GM19395 (cell line): ENCODE measurements at regions not wholly inside any gene's neighbourhood (a gene's known extent, or its start where the extent isn't known, plus 50 kb on each side); places are given as distances from the start of the nearest gene placed in this dataset.
"Not testable (repeated sequence)": the region's sequence is repeated elsewhere in the genome, so short reads cannot be mapped to it uniquely, and the experiment has no call there.

Experiments
- ATAC-seq: cut with Tn5 transposase; IDR thresholded peaks from one replicate; pipeline ENCODE4 v1.9.1; 2021; ENCODE audit warnings: mild to moderate bottlenecking, moderate library complexity; ENCODE audit not compliant: unreplicated experiment

DNA sequence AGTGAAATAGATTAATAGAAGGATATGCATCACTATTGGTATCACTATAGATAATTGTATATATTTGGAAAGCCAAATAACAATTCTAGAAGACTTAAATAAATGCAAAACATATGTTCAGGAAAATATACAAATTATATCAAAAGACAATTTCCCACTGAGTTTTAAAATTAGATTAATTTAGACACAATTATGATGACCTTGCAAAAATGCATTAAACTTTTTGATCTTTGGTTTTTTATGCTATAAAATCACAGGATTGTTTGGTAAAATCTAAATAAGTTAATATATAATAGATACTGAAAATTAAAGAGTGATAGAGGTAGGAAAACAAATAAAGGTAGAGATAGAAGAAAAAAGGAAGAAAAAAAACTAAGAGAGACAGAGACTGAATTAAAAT is 2027.7 kb downstream of the MRPL39 start:
- no peak for ATAC-seq

DNA sequence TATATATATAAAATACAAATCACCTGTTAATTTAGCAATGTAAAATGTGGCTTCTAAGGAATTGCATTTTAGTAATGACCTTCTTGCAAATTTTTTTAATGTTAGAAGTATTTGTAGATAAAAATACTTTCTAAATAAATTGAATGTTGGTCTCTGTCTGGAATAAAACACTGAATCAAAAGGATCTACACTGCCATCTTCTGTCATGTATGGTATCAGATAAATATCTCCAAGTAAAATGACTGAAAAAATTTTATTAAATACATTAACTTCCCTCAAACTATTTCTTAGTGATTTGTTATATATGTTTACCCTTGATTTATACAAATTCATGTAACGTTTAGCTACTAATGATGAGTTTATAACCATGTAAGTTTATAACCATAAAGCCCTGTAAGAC is 2029.3 kb downstream of the MRPL39 start:
- no peak for ATAC-seq

DNA sequence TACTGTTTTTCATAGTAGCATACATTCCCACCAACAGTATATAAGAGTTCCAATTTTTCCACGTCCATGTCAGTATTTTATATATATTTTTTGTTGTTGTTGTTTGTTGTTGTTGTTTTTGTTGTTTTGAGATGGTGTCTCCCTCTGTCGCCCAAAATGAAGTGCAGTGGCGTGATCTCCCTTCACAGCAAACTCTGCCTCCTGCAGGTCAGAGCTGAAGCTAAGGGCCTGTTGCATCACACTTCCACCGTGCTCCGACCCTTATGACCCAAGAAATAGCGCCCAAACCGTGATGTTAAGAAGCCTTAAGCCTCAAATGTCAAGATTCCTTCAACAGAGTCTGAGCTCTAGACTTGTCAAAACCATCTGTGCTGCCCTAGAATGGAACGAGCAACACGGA is 2032.3 kb downstream of the MRPL39 start:
- no peak for ATAC-seq

DNA sequence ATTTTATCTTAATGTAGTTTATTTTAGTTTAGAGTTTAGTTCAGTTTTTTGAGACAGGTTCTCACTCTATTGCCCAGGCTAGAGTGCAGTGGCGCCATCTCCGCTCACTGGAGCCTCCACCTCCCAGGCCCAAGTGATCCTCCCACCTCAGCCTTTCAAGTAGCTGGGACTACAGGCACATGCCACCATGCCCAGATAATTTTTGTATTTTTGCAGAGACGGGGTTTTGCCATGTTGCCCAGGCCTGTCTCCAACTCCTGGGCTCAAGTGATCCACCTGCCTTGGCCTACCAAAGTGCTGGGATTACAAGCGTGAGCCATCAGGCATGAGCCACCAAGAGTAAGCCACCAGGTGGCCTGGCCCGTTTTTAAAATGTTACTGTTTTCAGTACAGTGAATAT is 2058.4 kb downstream of the MRPL39 start:
- ATAC-seq, result not testable (repeated sequence)

DNA sequence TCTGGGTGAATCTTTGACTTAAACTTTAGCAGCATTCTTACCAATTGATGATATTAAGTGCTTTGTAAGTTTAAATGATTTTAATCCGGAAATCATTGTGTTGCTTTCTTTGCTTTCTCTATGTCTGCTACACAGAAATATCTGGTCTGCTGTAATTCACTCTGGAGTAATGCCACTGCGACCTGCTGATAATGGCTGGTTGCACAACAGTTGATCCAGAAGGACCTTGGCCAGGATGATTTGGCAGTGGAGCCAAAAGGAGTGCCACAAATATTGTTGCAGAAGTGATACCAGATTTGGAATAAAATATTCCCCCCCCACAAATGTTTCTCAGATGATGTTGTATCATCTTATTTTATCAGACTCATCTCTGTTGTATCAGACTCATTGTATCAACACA is 2063.9 kb downstream of the MRPL39 start:
- no peak for ATAC-seq

DNA sequence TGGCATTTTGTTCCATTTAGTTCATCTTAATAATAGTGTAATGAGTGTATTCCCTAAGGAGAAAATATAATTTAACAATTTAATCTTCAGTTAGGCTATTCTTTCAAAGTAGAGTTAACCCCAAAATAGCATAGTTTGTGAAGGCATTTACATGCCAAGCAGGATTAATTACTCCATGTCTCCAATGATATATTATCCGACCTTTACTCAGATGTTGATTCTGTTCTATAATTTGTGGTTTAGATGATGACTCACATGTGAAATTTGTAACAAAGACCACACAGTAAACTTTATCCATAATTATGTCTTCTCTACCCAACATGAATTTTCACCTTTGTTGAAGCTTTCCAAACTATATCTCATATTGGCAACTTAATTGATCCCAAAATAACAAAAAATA is 2065.2 kb downstream of the MRPL39 start:
- ATAC-seq, result no peak

DNA sequence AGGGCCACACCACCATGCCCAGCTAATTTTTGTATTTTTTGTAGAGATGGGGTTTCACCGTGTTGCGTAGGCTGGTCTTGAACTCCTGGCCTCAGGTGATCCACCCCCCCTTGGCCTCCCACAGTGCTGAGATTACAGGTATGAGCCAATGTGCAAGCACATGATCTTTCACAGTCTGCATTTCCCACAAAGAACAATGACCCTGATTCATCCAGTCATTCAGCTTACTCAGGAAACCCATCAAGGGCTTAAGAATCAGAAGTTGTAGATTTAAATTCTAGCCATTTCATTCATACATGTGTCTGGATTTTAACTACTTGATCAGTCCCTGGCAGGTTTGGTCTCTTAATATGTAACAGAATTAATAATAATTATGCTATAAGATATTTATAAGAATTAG is 2065.7 kb downstream of the MRPL39 start:
- ATAC-seq, result no peak

DNA sequence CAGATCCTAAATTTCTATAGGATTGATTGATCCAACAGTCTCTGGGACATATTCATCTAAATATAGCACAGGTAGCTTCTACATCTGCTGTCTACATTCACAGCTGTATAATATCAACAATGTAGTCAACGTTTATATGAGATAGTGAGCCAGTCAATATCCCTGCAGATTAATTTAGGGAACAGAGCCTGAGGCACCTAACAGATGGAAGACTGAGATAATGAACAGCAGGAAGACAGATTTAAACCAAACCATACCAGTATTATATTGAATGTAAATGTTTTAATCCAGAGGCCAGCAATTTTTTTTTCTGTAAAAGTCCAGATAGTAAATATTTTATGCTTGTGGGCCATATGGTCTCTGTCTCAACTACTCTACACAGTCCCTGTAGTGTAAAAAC is 2072.4 kb downstream of the MRPL39 start:
- no peak for ATAC-seq

DNA sequence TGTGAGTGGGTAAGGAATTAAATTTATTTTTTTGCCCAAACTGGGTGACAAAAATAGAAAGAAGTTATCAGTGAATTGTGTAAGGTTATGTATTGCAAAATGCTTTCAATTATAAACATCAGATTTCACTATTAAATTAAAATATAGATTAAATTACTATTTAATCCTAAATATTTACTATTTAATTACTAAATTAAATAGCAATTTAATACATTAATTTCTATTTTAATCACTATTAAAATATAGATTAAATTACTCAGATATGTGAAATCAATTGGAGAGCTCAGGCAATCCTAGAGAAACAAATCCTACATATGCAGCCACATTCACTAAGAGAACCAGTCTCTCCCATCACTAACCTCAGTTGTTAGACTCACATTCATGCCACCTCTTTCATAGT is 2075.8 kb downstream of the MRPL39 start:
- no peak for ATAC-seq

DNA sequence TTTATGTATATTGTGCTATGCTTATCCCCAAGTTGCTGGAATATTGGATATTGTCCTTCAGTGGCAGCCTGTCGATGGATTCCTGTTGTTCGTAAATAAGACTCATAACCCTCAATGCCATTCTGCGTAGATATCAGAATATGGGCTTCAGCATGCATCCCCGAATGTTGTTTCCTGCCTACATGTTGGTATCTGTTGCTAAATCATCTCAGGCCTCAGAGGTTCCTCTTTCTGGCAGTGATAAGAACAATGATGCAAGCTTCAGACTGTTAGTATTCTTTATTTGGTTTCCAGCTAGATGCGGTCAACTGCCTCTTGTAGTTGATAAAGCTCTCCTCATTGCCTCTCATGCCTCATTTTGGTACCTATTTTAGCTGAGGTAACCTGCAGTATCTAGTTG is 2082.6 kb downstream of the MRPL39 start:
- ATAC-seq, result no peak

DNA sequence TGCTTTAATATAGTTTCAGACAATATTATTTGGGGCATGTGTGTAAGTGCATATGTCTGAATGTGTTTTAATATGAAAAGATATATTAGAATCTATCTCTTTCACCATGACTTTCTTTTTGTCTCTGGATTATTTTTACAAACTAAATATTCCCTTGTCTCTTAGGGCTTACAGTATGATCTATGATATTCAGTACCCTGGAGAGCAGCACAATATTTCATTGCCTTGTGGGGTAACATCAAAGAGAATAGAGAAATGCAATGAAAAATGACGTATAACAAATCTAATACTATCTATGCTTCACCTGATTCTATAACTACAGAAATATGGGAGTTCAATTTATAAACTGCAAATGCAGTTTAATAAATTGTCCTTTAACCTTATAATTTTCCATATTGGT is 2084.5 kb downstream of the MRPL39 start:
- no peak for ATAC-seq

DNA sequence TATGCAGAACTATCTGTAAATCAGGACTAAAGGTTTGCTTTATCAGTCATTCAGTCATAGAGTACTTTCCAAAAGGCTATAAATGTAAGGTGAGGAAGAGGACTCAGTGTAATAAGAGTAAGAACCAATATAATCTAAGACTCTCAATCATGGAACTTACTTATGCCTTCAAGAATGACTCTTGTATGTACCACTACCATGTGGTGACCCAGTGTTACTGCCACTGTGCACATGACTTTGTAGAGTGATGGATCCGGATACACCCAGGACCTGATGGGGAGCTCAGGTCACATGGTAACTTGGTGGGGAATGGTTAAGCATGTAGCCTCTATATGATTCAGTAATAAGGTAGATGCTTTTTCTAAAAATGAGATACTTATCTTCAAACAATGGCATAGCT is 2099.8 kb downstream of the MRPL39 start:
- ATAC-seq, result no peak

DNA sequence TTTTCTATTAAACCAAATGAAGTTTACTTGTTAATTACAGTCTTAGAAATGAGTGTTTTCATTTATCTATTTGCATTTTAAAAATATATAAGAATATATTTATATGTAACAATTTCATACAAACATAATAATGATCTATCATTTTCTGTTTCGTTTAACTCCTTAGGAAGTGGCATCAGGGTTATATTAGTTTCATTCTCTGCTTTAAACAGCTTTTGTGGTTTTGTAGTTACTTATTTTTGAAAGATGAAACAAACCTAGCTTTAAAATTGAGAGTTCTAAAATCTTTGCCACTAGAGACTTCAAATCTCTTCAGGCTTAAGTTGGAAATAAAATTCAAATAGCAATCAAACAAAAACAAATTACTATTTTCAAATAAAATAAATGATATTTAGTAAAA is 2110.6 kb downstream of the MRPL39 start:
- ATAC-seq, result peak; percentile 89

DNA sequence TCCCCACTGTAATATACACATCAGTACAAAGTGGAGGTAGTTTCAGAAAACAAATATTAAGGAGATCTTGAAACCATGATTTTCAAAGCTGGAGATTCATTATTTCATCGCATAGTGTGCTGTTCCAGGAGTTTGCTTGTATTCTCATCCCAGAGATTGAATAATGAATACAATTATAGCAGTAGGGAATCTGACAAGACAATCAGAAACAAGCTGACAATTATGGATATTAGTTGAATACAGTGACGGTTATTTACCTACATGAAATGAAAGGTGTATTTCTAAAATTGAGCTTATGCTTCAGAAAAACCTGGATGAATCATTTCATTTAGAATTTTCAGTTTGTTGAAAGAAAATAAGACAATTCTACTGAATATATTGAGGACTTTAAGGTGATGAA is 2119.0 kb downstream of the MRPL39 start:
- no peak for ATAC-seq

DNA sequence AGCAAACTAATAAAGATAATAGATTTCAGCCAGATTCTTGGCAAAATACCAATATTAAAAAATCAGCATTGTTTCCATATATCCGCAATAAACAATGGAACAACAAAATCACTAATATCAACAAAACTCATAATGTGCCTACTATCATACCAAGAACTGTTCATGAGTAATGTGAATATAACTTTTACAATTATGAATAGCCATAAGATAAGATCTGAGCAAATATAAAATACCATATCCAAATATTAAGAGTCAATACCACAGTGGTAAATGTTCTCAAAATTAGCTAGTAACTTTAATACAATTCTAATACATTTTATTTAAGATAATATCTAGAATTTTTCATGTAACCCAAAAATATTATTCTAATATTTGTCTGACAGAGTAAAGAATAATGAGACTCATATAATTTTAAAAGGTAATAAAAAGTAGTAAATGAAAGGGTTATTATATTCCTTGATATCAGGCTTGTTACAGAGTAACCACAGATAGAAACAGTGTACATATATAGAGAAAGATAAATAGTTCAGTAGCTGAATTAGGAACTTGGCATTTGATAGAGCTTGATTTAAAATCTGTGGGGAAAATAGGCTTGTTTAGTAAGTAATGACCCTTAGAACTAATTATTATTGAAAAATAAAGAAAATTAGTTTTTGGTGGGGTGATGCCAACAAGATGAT is 2126.6 kb downstream of the MRPL39 start:
- ATAC-seq, result no peak

DNA sequence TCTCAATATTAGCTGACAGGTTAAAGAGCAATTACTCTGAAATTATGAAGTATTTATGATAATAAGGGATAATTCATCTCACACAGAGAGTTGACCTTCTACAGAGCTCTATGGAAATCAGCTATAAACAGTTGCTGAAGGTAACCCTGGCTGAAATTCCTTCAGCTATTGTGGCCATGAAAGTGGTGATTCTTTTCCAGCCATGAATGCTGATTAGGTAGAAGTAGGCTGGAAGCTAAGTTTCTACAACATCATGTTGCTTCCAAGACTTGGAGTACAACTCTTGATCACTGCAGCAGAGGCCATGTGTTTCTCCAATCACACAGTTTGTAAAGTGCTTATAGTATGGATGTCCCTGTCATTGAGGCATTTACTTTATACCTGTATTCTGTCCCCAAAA is 2128.9 kb downstream of the MRPL39 start:
- no peak for ATAC-seq

DNA sequence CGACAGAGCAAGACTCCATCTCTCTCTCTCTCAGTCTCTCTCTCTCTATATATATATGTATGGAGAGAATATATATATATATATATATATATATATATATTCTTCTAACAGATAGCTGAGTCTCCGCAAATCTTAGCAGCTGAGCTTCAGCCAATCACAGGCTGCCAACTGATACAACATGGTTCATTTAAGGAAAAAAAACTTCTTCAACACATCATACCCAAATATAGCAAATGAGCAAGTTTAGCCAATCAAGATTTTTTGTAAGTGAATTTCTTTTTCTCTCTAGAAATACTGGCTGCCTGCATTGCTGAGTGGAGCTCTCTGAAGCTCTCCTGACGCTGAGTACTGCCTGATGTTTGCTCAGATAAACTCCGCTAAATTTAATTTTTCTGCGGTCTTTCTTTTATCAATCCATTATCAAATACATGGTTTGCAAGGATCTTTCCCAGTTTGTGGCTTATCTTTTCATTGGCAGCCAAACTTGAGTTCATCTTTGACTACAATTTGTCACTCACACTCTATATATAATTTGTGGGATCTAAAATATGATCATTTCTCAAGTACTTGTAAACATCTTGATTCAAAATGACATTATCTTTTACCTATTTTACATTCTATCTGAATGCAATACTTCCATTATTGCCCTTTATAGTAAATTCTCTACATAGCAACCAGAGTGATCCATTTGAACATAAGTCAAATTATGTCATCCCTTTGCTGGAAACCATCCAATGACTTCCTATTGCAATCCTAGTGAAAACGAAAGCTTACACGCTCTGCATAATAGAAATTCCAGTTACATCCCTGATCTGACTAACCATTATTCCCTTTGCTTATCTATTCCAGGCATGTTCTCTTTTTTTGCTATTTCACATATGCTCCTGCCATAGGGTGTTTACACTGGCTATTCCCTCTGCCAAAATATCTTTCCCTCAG is 2131.7 kb downstream of the MRPL39 start:
- no peak for ATAC-seq

DNA sequence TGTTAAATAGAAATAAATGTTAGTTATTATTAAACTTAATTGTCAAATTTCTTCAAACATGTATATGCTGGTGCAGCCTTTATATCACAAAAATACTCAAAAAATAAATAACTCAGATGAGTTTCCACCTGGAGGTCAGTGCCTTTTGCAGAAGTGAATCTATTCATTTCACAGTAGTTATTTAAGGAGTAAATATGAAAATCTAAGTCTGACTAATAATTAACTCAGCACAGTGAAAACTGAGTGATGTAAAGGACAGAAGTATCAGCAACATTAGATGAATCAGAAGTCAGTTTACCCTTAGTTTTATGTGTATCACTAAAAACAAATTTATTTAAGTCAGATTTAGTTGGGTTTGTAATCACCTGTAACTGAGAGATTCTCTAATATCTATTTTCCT is 2135.4 kb downstream of the MRPL39 start:
- peak; percentile 89 for ATAC-seq

DNA sequence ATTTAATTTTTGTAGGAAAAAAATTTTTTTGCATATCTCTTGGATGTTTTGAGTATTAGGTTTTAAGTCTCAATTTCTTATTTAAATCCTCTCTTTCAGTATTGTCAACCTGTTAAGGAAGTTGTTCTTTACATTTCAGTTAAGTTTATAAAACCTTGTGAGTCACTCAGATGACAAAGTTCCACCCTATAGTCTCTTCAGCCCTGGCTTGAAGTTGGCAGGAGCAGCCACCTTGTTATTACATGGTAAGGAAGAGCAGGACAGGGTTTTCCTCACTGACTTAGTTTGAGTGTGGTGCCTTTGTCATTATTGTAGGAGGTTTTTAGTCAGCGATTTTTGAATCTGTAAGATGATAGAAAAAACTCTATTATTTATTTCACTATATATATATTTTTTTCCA is 2143.9 kb downstream of the MRPL39 start:
- ATAC-seq, result no peak

DNA sequence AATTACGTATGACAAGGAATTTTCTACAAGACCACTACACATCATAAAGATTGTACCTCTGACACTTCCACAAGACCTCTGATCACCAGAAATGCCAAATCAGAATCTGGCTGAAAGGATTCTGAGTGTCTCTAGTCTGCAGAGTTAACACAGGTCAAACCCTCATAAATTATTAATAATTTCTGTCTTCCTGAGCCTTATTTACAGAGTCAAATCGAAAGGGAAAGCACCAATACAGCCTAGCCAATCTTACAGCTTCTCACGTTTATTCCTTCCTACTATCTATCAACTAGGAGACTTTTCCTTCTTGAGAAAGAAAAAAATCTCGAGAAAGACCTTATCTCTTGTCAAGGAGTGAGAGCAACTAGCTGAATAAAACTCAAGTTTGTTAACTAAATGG is 2151.6 kb downstream of the MRPL39 start:
- peak; percentile 85 for ATAC-seq

DNA sequence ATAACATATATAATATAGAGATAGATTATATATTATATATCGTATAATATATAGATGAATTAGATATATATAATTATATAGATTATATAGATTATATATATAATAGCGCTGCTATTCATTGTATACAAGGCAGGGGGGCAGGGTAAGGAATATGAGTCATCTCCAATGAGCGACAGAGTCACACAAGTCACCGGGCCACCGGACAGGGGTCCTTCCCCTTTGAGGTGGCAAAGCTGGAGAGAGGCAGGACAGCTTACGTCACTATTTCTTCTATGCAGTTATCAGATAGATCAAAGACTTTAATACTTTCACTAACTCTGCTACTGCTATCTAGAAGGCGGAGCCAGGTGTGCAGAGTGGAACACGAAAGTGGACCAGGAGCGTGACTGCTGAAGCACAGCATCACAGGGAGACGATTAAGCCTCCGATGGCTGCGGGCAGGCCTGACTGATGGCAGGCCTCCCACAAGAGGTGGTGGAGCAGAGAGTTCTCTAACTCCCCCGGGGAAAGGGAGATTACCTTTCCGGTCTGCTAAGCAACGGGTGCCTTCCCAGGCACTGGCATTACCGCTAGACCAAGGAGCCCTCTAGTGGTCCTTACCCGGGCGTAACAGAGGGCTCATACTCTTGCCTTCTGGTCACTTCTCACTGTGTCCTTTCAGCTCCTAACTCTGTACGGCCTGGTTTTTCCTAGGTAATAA is 2154.7 kb downstream of the MRPL39 start:
- ATAC-seq, result peak; percentile 52

DNA sequence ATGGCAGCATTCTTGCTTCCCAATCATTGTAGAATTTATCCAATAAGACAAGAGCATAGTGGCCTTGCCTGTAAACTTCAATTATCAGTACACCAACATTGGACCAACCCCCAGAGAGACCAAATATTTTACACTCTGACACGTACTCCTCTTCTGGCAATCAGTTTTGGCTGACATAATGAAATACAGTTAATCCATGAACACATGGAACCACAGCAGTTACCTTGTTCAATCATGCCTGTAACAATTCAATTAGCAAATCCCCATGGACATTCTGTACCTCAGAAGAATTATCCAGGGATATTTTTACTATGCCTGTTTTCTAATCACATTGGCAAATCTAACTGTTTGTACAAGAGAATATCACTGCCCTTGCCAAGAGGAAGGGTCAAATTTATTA is 2162.0 kb downstream of the MRPL39 start:
- no peak for ATAC-seq
